ENCODE measurements at regions not wholly inside any gene's neighbourhood (a gene's known extent, or its start where the extent isn't known, plus 50 kb on each side); places are given as distances from the start of the nearest gene placed in this dataset.

- dilution Hi-C loops (cut with MboI; ENCODE audit: extremely low pct_ligation_motif_present, low sequenced_read_pairs), result no loop called here
- intact Hi-C loops (cut with micrococcal nuclease), result no loop called here
- H4K20me1 ChIP-seq (replicated peaks; ENCODE audit: control insufficient read depth, extremely low read depth, insufficient read depth, low read length), result no peaks in the 10 kb centered on the region
- no peaks in the 10 kb centered on the region for H3K36me3 ChIP-seq (ENCODE audit: control insufficient read depth in 2 of 2, extremely low read depth in 1 of 2, insufficient read depth in 2 of 2, low read length in 2 of 2)
- H3K9me1 ChIP-seq (replicated peaks; ENCODE audit: control insufficient read depth, extremely low read depth, insufficient read depth, low read length), result no peaks in the 10 kb centered on the region
- H3K9ac ChIP-seq (replicated peaks; ENCODE audit: extremely low read depth, insufficient read depth, low read length), result no peak overlapping the region
- ChIA-PET POLR2A (no interaction called here), CTCF (no interaction called here)
- H3K4me3 ChIP-seq (replicated peaks in 1 of 3; ENCODE audit: insufficient read depth in 1 of 3, low read depth in 1 of 3, low read length in 3 of 3), result no peak overlapping the region
- no peaks in the 10 kb centered on the region for H3K79me2 ChIP-seq (ENCODE audit: control insufficient read depth, insufficient read depth, low read length)
- no peaks in the 10 kb centered on the region for H3K9me3 ChIP-seq (replicated peaks; ENCODE audit: control insufficient read depth, insufficient read depth, low read length)
- no peak overlapping the region for H3K4me2 ChIP-seq (ENCODE audit: insufficient read depth, low read length)
- FAIRE-seq (no peak), DNase-seq (ENCODE audit: low read depth, low spot score) (no peak)
- no peaks in the 10 kb centered on the region for H3K27me3 ChIP-seq (ENCODE audit: control insufficient read depth in 2 of 2, insufficient read depth in 2 of 2, low read length in 2 of 2)
- H3K4me1 ChIP-seq (ENCODE audit: control insufficient read depth, extremely low read depth, insufficient read depth, low read length), result no peaks in the 10 kb centered on the region
- BruUV-seq (replicated peaks), result no TSS peak
- no peak overlapping the region for H3K27ac ChIP-seq (ENCODE audit: insufficient read depth, low read depth, low read length)
- TF ChIP-seq MAX (IDR thresholded peaks at IDR 0.05; ENCODE audit: insufficient read depth, insufficient read length) (no peak), GATA2 (IDR thresholded peaks at IDR 0.05; ENCODE audit: insufficient read depth, insufficient read length, low read depth, low read length) (no peak), MYC (IDR thresholded peaks at IDR 0.05; ENCODE audit: low read depth, low read length) (no peak), JUN (IDR thresholded peaks at IDR 0.05; ENCODE audit: borderline replicate concordance, insufficient read depth, insufficient read length, low read depth) (no peak), CTCF (IDR thresholded peaks at IDR 0.05; ENCODE audit: extremely low read depth in 1 of 2, insufficient read depth in 1 of 2, low read depth in 1 of 2, low read length in 2 of 2) (no peak), POLR2AphosphoS5 (IDR thresholded peaks at IDR 0.05; ENCODE audit: insufficient read depth, low read depth, low read length) (no peak), EZH2 (IDR thresholded peaks at IDR 0.05; ENCODE audit: borderline replicate concordance, low read depth, low read length, severe bottlenecking) (no peak), POLR2A (IDR thresholded peaks at IDR 0.05; ENCODE audit: low read depth, low read length) (no peak), FOS (IDR thresholded peaks at IDR 0.05; ENCODE audit: borderline replicate concordance, insufficient read depth, low read length) (no peak)
- H2AFZ ChIP-seq (ENCODE audit: low read depth, low read length), result no peak overlapping the region
Observed at GRCh38 chr13:86355301-86355700, 556.1 kb upstream of the SLITRK6 start.
